ENCODE measurements at regions not wholly inside any gene's neighbourhood (a gene's known extent, or its start where the extent isn't known, plus 50 kb on each side); places are given as distances from the start of the nearest gene placed in this dataset.

DNA sequence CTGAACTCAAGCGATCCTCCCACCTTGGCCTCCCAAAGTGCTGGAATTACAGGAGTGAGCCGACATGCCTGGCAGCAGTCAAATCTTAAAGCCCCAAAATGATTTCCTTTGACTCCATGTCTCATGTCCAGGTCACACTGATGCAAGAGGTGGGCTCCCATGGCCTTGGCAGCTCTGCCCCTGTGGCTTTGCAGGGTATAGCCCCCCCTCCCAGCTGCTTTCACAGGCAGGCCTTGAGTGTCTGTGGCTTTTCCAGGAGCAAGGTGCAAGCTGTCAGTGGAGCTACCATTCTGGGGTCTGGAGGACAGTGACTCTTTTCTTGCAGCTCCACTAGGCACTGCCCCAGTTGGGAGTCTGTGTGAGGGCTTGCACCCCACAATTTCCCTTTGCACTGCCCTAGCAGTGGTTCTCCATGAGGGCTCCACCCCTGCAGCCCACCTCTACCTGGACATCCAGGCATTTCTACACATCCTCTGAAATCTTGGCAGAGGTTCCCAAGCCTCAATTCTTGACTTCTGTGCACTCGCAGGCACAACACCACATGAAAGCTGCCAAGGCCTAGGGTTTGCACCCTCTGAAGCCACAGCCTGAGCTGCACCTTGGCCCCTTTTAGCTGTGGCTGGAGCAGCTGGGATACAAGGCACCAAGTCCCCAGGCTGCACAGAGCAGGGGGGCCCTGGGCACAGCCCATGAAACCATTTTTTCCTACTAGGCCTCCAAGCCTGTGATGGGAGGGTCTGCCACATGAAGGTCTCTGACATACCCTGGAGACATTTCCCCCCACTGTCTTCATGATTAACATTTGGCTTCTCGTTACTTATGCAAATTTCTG is 79.3 kb upstream of the ARL4D start:
- no peaks in the 10 kb centered on the region for H3K4me1 ChIP-seq
- no peak overlapping the region for H3K4me3 ChIP-seq
- 97% methylated on average over 4 of the region's 4 CpGs for WGBS, 2 donors
- DNase-seq = no peak
- no peaks in the 10 kb centered on the region for H3K36me3 ChIP-seq
- intact Hi-C loops (cut with DNase I) = loop anchor here (5.0 kb wide), 1 partner anchor 297 kb away; the partner anchor contains the start of gene VAT1
- TF ChIP-seq POLR2A (IDR thresholded peaks at IDR 0.05) (no peak), EP300 (IDR thresholded peaks at IDR 0.05) (no peak), CTCF (IDR thresholded peaks at IDR 0.05) (no peak), POLR2AphosphoS5 (IDR thresholded peaks at IDR 0.05) (no peak)
- no peak overlapping the region for H3K27ac ChIP-seq
- H3K9me3 ChIP-seq = peaks cover 0 to 3% (median 0%) of the 10 kb centered on the region in 4 donors
- H3K27me3 ChIP-seq = no peaks in the 10 kb centered on the region

DNA sequence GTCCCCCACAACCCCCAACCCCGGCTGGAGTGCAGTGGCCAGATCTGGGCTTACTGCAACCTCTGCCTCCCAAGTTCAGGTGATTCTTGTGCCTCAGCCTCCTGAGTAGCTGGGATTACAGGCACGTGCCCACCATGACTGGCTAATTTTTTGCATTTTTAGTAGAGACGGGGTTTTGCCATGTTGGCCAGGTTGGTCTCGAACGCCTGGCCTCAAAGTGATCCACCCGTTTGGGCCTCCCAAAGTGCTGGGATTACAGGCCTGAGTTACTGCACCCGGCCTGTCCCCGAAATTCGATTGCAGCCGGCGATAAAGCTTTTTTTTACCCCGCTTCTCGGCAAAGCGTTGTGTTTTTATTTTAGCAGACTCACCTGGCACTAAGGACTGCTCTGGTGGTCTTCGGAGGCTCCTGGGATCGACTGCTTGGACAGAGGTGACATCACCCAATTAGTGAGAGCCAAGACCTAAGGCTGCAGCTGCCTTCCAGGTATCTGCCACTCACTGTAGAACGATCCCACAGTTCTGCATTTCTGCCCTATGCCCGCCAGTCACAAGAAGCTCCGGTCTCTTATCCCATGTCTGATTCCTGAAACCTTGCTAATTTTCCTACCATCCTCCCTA is 82.2 kb upstream of the ARL4D start:
- TF ChIP-seq EP300 (IDR thresholded peaks at IDR 0.05) = no peak
- no peak for TF ChIP-seq CTCF (IDR thresholded peaks at IDR 0.05)
- no peak for DNase-seq
- Histone ChIP-seq H3K36me3 (no peaks in the 10 kb centered on the region), H3K4me1 (no peaks in the 10 kb centered on the region), H3K27me3 (no peaks in the 10 kb centered on the region), H3K27ac (no peak overlapping the region), H3K4me3 (no peak overlapping the region), H3K9me3 (peaks cover 0 to 3% (median 0%) of the 10 kb centered on the region in 4 donors)
- intact Hi-C loops (cut with DNase I) = loop anchor here (5.0 kb wide), 1 partner anchor 294 kb away; the partner anchor contains the start of gene VAT1
- 68 to 71% methylated on average over 19 of the region's 19 CpGs for WGBS, 2 donors

DNA sequence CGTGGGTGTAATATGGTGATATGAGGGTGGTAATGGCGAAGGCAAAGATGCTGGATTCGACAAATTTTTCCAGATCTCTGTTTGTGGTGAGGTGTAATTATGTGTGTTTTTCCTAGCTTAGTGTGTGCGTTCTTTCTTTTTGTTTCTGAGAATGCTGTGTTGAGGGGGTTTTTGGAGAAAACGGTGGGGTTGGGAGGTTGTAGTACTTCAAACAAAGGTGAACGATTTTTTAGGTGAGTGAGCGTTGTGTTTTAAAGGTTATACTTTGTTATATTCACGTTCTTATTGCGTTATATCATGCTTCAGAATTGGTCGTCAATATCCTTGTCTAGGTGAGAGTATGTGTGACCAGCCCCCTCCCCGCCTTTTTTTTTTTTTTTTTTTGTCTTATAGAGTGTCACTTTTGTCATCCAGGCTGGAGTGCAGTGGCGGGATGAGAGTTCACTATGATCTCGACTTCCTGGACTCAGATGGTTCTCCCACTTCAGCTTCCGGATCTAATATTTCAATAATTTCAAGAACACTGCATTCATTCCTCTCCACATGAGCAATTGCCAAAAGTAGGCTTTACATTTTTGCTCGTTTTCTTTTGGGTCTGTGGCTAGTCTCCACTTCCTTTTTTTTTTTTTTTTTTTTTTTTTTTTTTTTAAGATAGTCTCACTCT is 82.2 kb upstream of the RNU2-1 start:
- Histone ChIP-seq H3K27me3 (no peaks in the 10 kb centered on the region), H3K9me3 (peaks cover 0 to 3% (median 0%) of the 10 kb centered on the region in 4 donors), H3K4me1 (no peaks in the 10 kb centered on the region), H3K4me3 (no peak overlapping the region), H3K27ac (no peak overlapping the region), H3K36me3 (no peaks in the 10 kb centered on the region)
- DNase-seq = no peak
- 1% methylated on average over 15 of the region's 15 CpGs for WGBS, 2 donors
- TF ChIP-seq POLR2AphosphoS5 (IDR thresholded peaks at IDR 0.05) (no peak), EP300 (IDR thresholded peaks at IDR 0.05) (no peak), CTCF (IDR thresholded peaks at IDR 0.05) (no peak), POLR2A (IDR thresholded peaks at IDR 0.05) (no peak)
- intact Hi-C loops (cut with DNase I) = loop anchor here (2.0 to 5.0 kb wide), 2 partner anchors 107 to 294 kb away; partner anchors contain the start of gene VAT1

DNA sequence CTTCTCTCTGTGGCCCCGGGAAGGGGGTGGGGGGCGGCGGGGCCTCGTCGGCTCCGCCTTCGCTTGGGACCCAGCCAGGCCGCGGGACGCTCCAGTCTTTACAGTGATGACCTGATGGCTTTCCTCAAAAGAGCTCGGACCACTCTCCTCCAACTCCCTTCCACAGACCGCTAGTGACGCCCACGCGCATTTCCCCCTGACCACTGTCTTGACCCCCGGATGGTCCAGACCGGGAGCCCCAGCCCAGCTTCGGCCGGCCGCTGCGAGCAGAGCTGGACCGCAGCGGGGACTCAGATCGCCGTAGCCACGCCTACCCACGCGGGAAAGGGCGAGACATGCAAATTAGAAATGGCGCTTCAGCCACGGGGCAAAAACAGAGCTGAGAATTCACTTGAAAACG is 81.6 kb upstream of the RNU2-1 start:
- no peak overlapping the region for H3K4me3 ChIP-seq
- H3K27me3 ChIP-seq = no peaks in the 10 kb centered on the region
- WGBS, 2 donors = 0% methylated on average over 32 of the region's 32 CpGs
- no peak for DNase-seq
- intact Hi-C loops (cut with DNase I) = loop anchor here (2.0 to 5.0 kb wide), 2 partner anchors 107 to 293 kb away; partner anchors contain the start of gene VAT1
- TF ChIP-seq CTCF (IDR thresholded peaks at IDR 0.05) (no peak), POLR2AphosphoS5 (IDR thresholded peaks at IDR 0.05) (no peak), EP300 (IDR thresholded peaks at IDR 0.05) (no peak), POLR2A (IDR thresholded peaks at IDR 0.05) (no peak)
- no peaks in the 10 kb centered on the region for H3K36me3 ChIP-seq
- peaks cover 0 to 3% (median 0%) of the 10 kb centered on the region in 4 donors for H3K9me3 ChIP-seq
- H3K27ac ChIP-seq = no peak overlapping the region
- no peaks in the 10 kb centered on the region for H3K4me1 ChIP-seq
